OCI-LY3 (cell line): ENCODE measurements at regions not wholly inside any gene's neighbourhood (a gene's known extent, or its start where the extent isn't known, plus 50 kb on each side); places are given as distances from the start of the nearest gene placed in this dataset.

Source experiments
- H2AFZ ChIP-seq: fragments of 200-600, 300-600 bp; shearing (Covaris generic); 2 replicates; pipeline ENCODE4 v1.6.0; 2014; ENCODE audit warnings: antibody characterized with exemption, low read depth, low read length
- H3K27ac ChIP-seq: fragments of 200-600, 300-600 bp; sonication (generic); 2 replicates; pipeline ENCODE4 v1.5.1; 2014; ENCODE audit warnings: mild to moderate bottlenecking, low read length, moderate library complexity, mixed read lengths
- H3K27me3 ChIP-seq: fragments of 200-600, 300-600 bp; sonication (generic); 2 replicates; pipeline ENCODE4 v1.6.1; 2014; ENCODE audit warnings: low read depth, low read length, mixed read lengths
- H3K36me3 ChIP-seq: fragments of 200-600, 300-600 bp; sonication (generic); replicated peaks from 2 replicates; pipeline ENCODE3; 2014; ENCODE audit warnings: low read depth, low read length, mixed read lengths
- H3K4me1 ChIP-seq: fragments of 300-600, 200-600 bp; sonication (generic); 2 replicates; pipeline ENCODE4 v1.6.1; 2014; ENCODE audit warnings: low read length, mixed read lengths
- H3K4me2 ChIP-seq: fragments of 200-600, 300-600 bp; sonication (generic); 2 replicates; pipeline ENCODE4 v1.6.1; 2014; ENCODE audit warnings: low read length, mixed read lengths
- H3K4me3 ChIP-seq: fragments of 300-600, 200-600 bp; sonication (generic); 2 replicates; pipeline ENCODE4 v1.5.1; 2014; ENCODE audit warnings: antibody characterized with exemption, mild to moderate bottlenecking, low read length, moderate library complexity
- H3K79me2 ChIP-seq: fragments of 300-600, 200-600 bp; shearing (Covaris generic); 2 replicates; pipeline ENCODE4 v1.6.1; 2014; ENCODE audit warnings: mild to moderate bottlenecking, low read length, mixed read lengths
- H3K9ac ChIP-seq: fragments of 300-600, 200-600 bp; shearing (Covaris generic); 2 replicates; pipeline ENCODE4 v1.6.0; 2014; ENCODE audit warnings: mild to moderate bottlenecking, low read length, moderate library complexity
- H3K9me3 ChIP-seq: fragments of 200-600, 300-600 bp; shearing (Covaris generic); 2 replicates; pipeline ENCODE4 v1.6.1; 2014; ENCODE audit warnings: low read length, mixed read lengths; ENCODE audit not compliant: insufficient read depth
- H4K20me1 ChIP-seq: fragments of 200-600, 300-600 bp; sonication (generic); 2 replicates; pipeline ENCODE4 v1.6.1; 2016; ENCODE audit warnings: low read length, mixed read lengths; ENCODE audit not compliant: insufficient read depth
- EZH2phosphoT487 ChIP-seq: fragments of 200-600 bp; shearing (Covaris generic); IDR thresholded peaks from 2 replicates; pipeline ENCODE4 v1.6.1; 2018; ENCODE audit warnings: antibody characterized with exemption, mixed run types, low read depth
- TF ChIP-seq, protein P1 (sequence below): fragments of 200-600, 300-600 bp; sonication (generic); IDR thresholded peaks from 2 replicates; pipeline ENCODE4 v1.5.1; 2014; ENCODE audit warnings: antibody characterized with exemption, low read length, low read depth

DNA sequence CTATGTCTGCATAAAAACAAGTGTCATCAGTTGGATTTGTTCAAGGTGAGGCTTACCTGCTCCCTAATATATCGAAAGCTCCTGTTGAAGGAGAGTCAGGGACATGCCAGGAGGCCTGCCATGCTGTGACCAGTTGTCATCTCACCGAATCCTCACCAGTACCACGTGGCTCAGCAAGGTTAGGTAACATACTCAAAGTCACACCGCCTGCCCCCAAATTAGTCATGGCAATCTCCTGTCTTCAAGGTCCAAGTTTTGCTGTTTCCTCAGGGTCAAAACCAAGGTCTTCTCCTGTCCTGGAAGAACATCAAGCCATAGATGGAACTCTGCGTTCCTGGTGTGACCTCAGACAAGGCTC, 67.8 kb downstream of the IGLL1 start:
- H4K20me1 ChIP-seq = no peaks in the 10 kb centered on the region
- H3K36me3 ChIP-seq = no peaks in the 10 kb centered on the region
- H3K4me1 ChIP-seq = no peaks in the 10 kb centered on the region
- H3K79me2 ChIP-seq = no peaks in the 10 kb centered on the region
- no peak overlapping the region for H2AFZ ChIP-seq
- no peak for TF ChIP-seq EZH2phosphoT487
- TF ChIP-seq, protein P1, sequence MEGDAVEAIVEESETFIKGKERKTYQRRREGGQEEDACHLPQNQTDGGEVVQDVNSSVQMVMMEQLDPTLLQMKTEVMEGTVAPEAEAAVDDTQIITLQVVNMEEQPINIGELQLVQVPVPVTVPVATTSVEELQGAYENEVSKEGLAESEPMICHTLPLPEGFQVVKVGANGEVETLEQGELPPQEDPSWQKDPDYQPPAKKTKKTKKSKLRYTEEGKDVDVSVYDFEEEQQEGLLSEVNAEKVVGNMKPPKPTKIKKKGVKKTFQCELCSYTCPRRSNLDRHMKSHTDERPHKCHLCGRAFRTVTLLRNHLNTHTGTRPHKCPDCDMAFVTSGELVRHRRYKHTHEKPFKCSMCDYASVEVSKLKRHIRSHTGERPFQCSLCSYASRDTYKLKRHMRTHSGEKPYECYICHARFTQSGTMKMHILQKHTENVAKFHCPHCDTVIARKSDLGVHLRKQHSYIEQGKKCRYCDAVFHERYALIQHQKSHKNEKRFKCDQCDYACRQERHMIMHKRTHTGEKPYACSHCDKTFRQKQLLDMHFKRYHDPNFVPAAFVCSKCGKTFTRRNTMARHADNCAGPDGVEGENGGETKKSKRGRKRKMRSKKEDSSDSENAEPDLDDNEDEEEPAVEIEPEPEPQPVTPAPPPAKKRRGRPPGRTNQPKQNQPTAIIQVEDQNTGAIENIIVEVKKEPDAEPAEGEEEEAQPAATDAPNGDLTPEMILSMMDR = no peak
- no peak overlapping the region for H3K4me2 ChIP-seq
- no peaks in the 10 kb centered on the region for H3K9me3 ChIP-seq
- no peak overlapping the region for H3K4me3 ChIP-seq
- H3K9ac ChIP-seq = no peak overlapping the region
- H3K27me3 ChIP-seq = no peaks in the 10 kb centered on the region
- H3K27ac ChIP-seq = no peak overlapping the region

DNA sequence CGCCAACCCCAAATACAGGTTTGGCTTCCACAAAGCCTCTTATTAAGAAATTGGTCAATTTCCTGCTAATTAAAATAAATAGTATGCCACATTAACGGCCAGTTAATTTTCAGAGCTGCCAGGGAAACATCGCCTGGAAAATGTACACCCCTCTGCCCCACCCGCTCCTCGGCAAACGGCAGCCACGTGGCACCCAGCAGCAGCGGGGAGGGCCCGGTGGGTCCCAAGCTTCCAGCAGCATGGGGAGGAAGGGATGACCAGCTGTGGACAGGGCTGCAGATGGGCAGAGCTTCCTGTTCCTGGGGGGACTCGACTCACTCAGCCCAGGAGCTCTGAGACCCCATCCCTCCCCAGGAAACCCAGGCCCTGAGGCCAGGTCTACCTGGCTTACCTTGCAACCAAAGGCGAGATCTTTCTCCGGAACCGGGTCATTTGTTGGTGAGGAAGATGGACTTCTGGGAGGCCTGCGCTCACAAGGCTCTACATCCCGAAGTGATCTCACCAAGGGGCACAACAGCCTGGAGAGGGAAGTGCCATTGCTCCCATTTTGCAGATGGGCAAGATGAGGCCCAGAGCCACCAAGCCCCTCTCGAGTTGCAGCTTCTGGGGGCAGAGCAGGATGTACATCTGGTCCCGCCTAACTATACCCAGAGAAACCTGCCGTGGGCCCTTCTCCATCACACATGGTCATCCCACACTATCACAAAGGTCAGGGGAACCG, 68.3 kb downstream of the IGLL1 start:
- no peak for TF ChIP-seq EZH2phosphoT487
- TF ChIP-seq, protein P1 = no peak
- Histone ChIP-seq H3K27me3 (no peaks in the 10 kb centered on the region), H3K36me3 (no peaks in the 10 kb centered on the region), H2AFZ (no peak overlapping the region), H3K9ac (no peak overlapping the region), H3K79me2 (no peaks in the 10 kb centered on the region), H3K4me2 (no peak overlapping the region), H3K4me1 (no peaks in the 10 kb centered on the region), H3K4me3 (no peak overlapping the region), H3K9me3 (no peaks in the 10 kb centered on the region), H4K20me1 (no peaks in the 10 kb centered on the region), H3K27ac (no peak overlapping the region)

DNA sequence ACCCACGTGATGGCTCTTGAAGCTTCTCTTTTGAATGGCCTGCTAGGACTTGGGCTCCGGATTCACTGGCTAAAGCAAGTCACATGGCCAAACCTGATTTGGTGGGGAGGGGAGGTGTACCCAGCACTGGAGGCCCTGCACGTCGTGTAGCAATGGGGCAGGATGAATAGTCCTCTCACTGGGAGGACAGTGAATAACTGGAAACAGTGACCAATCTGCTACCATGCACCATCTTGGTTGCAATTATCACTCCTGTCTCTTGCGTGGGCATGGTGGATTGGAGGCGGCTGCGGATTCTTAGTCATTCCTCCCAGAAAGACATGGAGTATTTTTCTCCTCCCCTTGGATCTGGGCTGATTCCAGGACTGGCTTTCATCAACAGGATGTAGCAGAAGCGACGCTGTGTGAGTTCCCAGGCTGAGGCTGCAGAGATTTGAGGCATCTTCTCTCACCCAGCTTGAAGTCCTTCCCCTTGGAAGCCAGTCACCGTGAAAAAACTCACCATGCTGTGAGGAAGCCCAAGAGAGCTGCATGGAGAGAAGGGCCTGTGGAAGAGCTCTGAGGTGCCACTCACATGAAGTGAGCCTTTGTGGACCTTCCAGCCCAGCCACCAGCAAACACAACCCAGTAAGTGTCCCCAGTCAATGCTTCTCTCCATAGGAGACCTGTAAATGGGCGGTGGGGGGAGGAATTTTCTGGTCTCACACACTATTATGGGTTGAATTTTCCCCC, 70.4 kb downstream of the IGLL1 start:
- no peak overlapping the region for H3K27ac ChIP-seq
- no peaks in the 10 kb centered on the region for H3K9me3 ChIP-seq
- no peaks in the 10 kb centered on the region for H3K27me3 ChIP-seq
- H3K4me2 ChIP-seq = no peak overlapping the region
- H3K36me3 ChIP-seq = no peaks in the 10 kb centered on the region
- H3K4me3 ChIP-seq = no peak overlapping the region
- H2AFZ ChIP-seq = no peak overlapping the region
- no peak overlapping the region for H3K9ac ChIP-seq
- H3K4me1 ChIP-seq = no peaks in the 10 kb centered on the region
- H3K79me2 ChIP-seq = no peaks in the 10 kb centered on the region
- no peaks in the 10 kb centered on the region for H4K20me1 ChIP-seq
- TF ChIP-seq, protein P1 = no peak
- no peak for TF ChIP-seq EZH2phosphoT487

DNA sequence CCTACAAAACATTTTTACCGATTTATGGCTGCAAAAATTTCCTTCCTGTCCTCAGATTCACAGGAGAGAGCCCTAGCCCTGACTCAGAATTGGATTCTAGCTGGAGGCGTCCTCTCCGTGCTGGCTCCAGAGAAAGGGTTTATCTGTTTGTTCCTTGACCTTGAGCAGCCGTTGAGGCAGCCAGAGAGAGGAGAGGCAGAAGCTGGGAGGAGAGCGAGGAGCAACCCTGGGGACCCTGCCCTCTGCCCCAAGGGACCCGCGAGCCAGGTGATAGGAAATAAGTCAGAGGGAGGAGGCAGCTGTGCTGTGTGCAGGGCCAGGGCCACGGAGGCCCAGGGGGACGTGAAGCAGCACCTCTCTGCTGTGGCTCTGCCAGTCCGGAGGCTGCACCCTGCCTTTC, 75.6 kb downstream of the IGLL1 start:
- no peaks in the 10 kb centered on the region for H3K9me3 ChIP-seq
- H3K27ac ChIP-seq = no peak overlapping the region
- no peak overlapping the region for H2AFZ ChIP-seq
- no peak overlapping the region for H3K4me2 ChIP-seq
- no peaks in the 10 kb centered on the region for H3K79me2 ChIP-seq
- no peak for TF ChIP-seq EZH2phosphoT487
- TF ChIP-seq, protein P1 = no peak
- H3K36me3 ChIP-seq = no peaks in the 10 kb centered on the region
- H3K9ac ChIP-seq = no peak overlapping the region
- H4K20me1 ChIP-seq = no peaks in the 10 kb centered on the region
- no peak overlapping the region for H3K4me3 ChIP-seq
- peaks cover 3% of the 10 kb centered on the region; the same call in 1 of the 2 replicates for H3K27me3 ChIP-seq
- no peaks in the 10 kb centered on the region for H3K4me1 ChIP-seq
